HEK293 (cell line): ENCODE measurements at regions not wholly inside any gene's neighbourhood (a gene's known extent, or its start where the extent isn't known, plus 50 kb on each side); places are given as distances from the start of the nearest gene placed in this dataset.

Experiments used
- CTCF ChIA-PET: fragments of 350-600 bp; formaldehyde crosslinking; extraction: SDS; loops from one replicate; lab custom pipeline; 2021; ENCODE audit warnings: antibody characterized with exemption; lab: Yijun Ruan, JAX
- POLR2A ChIA-PET: fragments of 300-600 bp; formaldehyde crosslinking; extraction: SDS; loops from one replicate; lab custom pipeline; 2020; ENCODE audit warnings: antibody characterized with exemption, inconsistent platforms; lab: Yijun Ruan, JAX
- H3K27ac ChIP-seq: fragments of 200-500 bp; sonication (Bioruptor generic); 2 replicates; pipeline ENCODE4 v1.5.1; 2014; ENCODE audit warnings: low read depth, low read length, control low read depth, inconsistent platforms; ENCODE audit errors: extremely low read depth
- H3K36me3 ChIP-seq, 2 experiments: fragments of 200-500 bp in 1 of 2; sonication (Bioruptor generic) in 1 of 2; 1 replicate in 1 of 2; 2 replicates in 1 of 2; pipeline ENCODE4 v1.5.1; 2014 to 2017; ENCODE audit warnings: inconsistent platforms in 2 of 2, low read length in 2 of 2; ENCODE audit not compliant: control insufficient read depth in 2 of 2, insufficient read depth in 1 of 2
- H3K4me1 ChIP-seq: fragments of 200-500 bp; sonication (Bioruptor generic); 2 replicates; pipeline ENCODE4 v1.5.1; 2014; ENCODE audit warnings: mild to moderate bottlenecking, low read length, inconsistent platforms; ENCODE audit not compliant: control insufficient read depth, insufficient read depth
- H3K4me3 ChIP-seq: 2 replicates; pipeline ENCODE4 v1.5.1; 2011; ENCODE audit warnings: low read depth, mild to moderate bottlenecking, control low read depth, low read length, moderate library complexity
- H3K9me3 ChIP-seq: fragments of 200-500 bp; sonication (Bioruptor generic); 2 replicates; pipeline ENCODE4 v1.5.1; 2014; ENCODE audit warnings: low read depth, low read length, inconsistent platforms; ENCODE audit not compliant: control insufficient read depth, insufficient read depth
- PRDM10 ChIP-seq: fragments of 450-650 bp; formaldehyde crosslinking; IDR thresholded peaks from 2 replicates; pipeline ENCODE4 v1.5.1; 2016; ENCODE audit warnings: missing biosample characterization, missing genetic modification characterization
- TCF7L2 ChIP-seq: IDR thresholded peaks from 2 replicates; pipeline ENCODE4 v1.6.1; 2011; ENCODE audit warnings: low read depth, mild to moderate bottlenecking, inconsistent platforms, low read length, moderate library complexity, borderline replicate concordance
- WT1 ChIP-seq: fragments of 450-650 bp; formaldehyde crosslinking; IDR thresholded peaks from 2 replicates; pipeline ENCODE4 v1.5.1; 2016; ENCODE audit warnings: missing biosample characterization, missing genetic modification characterization
- ZNF138 ChIP-seq: fragments of 450-650 bp; formaldehyde crosslinking; IDR thresholded peaks from 2 replicates; pipeline ENCODE4 v1.5.1; 2016; ENCODE audit warnings: missing biosample characterization, missing genetic modification characterization, borderline replicate concordance
- ZNF169 ChIP-seq: fragments of 450-650 bp; formaldehyde crosslinking; IDR thresholded peaks from 2 replicates; pipeline ENCODE4 v1.5.1; 2016; ENCODE audit warnings: missing biosample characterization, missing genetic modification characterization
- ZNF266 ChIP-seq: fragments of 450-650 bp; formaldehyde crosslinking; IDR thresholded peaks from 2 replicates; pipeline ENCODE4 v1.5.1; 2016; ENCODE audit warnings: missing biosample characterization, missing genetic modification characterization, low read depth
- ZNF37A ChIP-seq: fragments of 450-650 bp; IDR thresholded peaks from 2 replicates; pipeline ENCODE4 v1.5.1; 2018; ENCODE audit warnings: missing biosample characterization, missing genetic modification characterization
- ZNF433 ChIP-seq: fragments of 450-650 bp; formaldehyde crosslinking; IDR thresholded peaks from 2 replicates; pipeline ENCODE4 v1.5.1; 2016; ENCODE audit warnings: missing biosample characterization, missing genetic modification characterization, low read depth
- ZNF449 ChIP-seq: fragments of 450-650 bp; formaldehyde crosslinking; IDR thresholded peaks from 2 replicates; pipeline ENCODE4 v1.5.1; 2017; ENCODE audit warnings: missing biosample characterization, mild to moderate bottlenecking, missing genetic modification characterization, moderate library complexity
- ZNF48 ChIP-seq: fragments of 450-650 bp; formaldehyde crosslinking; IDR thresholded peaks from 2 replicates; pipeline ENCODE4 v1.5.1; 2016; ENCODE audit warnings: missing biosample characterization, missing genetic modification characterization
- ZNF501 ChIP-seq: fragments of 450-650 bp; formaldehyde crosslinking; IDR thresholded peaks from 2 replicates; pipeline ENCODE4 v1.5.1; 2016; ENCODE audit warnings: missing biosample characterization, missing genetic modification characterization
- ZNF548 ChIP-seq: fragments of 450-650 bp; formaldehyde crosslinking; IDR thresholded peaks from 2 replicates; pipeline ENCODE4 v1.5.1; 2016; ENCODE audit warnings: missing biosample characterization, missing genetic modification characterization
- ZNF639 ChIP-seq: fragments of 450-650 bp; formaldehyde crosslinking; IDR thresholded peaks from 2 replicates; pipeline ENCODE4 v1.5.1; 2016; ENCODE audit warnings: missing biosample characterization, missing genetic modification characterization
- ZNF747 ChIP-seq: fragments of 450-650 bp; formaldehyde crosslinking; IDR thresholded peaks from 2 replicates; pipeline ENCODE4 v1.5.1; 2016; ENCODE audit warnings: missing biosample characterization, missing genetic modification characterization
- ZNF76 ChIP-seq: fragments of 450-650 bp; formaldehyde crosslinking; IDR thresholded peaks from 2 replicates; pipeline ENCODE4; 2016; ENCODE audit warnings: low read depth, missing biosample characterization, missing genetic modification characterization, borderline replicate concordance
- ZNF791 ChIP-seq: fragments of 450-650 bp; formaldehyde crosslinking; IDR thresholded peaks from 2 replicates; pipeline ENCODE4 v1.5.1; 2016; ENCODE audit warnings: missing biosample characterization, missing genetic modification characterization
- TF ChIP-seq, protein P1 (sequence below): fragments of 450-650 bp; formaldehyde crosslinking; IDR thresholded peaks from 2 replicates; pipeline ENCODE4 v1.5.1; 2016; ENCODE audit warnings: missing biosample characterization, missing genetic modification characterization
- TF ChIP-seq, protein P2 (sequence below): fragments of 450-650 bp; formaldehyde crosslinking; IDR thresholded peaks from 2 replicates; pipeline ENCODE4 v1.5.1; 2016; ENCODE audit warnings: missing biosample characterization, missing genetic modification characterization

- CTCF ChIA-PET, result interaction anchor here (0.7 to 1.0 kb wide), 2 partner anchors 15 to 170 kb away, joined by 3 read pairs; no protein-coding TSS in a partner anchor
- POLR2A ChIA-PET, result no interaction called here
- no peaks in the 10 kb centered on the region; the same call in 1 of the 2 replicates for H3K4me1 ChIP-seq
- TF ChIP-seq ZNF449 (tag by site-specific recombination) (no peak), ZNF433 (no peak), ZNF501 (tag by site-specific recombination) (no peak), ZNF548 (tag by site-specific recombination) (no peak), ZNF169 (tag by site-specific recombination) (no peak), ZNF791 (no peak), TCF7L2 (no peak), ZNF639 (tag by site-specific recombination) (no peak), ZNF48 (tag by site-specific recombination) (no peak), ZNF266 (tag by site-specific recombination) (no peak), ZNF138 (tag by site-specific recombination) (no peak), ZNF76 (no peak), WT1 (tag by site-specific recombination) (no peak), ZNF747 (tag by site-specific recombination) (no peak), ZNF37A (tag by site-specific recombination) (no peak)
- TF ChIP-seq, protein P1, sequence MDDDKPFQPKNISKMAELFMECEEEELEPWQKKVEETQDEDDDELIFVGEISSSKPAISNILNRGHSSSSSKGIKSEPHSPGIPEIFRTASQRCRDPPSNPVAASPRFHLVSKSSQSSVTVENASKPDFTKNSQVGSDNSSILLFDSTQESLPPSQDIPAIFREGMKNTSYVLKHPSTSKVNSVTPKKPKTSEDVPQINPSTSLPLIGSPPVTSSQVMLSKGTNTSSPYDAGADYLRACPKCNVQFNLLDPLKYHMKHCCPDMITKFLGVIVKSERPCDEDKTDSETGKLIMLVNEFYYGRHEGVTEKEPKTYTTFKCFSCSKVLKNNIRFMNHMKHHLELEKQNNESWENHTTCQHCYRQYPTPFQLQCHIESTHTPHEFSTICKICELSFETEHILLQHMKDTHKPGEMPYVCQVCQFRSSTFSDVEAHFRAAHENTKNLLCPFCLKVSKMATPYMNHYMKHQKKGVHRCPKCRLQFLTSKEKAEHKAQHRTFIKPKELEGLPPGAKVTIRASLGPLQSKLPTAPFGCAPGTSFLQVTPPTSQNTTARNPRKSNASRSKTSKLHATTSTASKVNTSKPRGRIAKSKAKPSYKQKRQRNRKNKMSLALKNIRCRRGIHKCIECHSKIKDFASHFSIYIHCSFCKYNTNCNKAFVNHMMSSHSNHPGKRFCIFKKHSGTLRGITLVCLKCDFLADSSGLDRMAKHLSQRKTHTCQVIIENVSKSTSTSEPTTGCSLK (tag by site-specific recombination), result no peak
- TF ChIP-seq, protein P2, sequence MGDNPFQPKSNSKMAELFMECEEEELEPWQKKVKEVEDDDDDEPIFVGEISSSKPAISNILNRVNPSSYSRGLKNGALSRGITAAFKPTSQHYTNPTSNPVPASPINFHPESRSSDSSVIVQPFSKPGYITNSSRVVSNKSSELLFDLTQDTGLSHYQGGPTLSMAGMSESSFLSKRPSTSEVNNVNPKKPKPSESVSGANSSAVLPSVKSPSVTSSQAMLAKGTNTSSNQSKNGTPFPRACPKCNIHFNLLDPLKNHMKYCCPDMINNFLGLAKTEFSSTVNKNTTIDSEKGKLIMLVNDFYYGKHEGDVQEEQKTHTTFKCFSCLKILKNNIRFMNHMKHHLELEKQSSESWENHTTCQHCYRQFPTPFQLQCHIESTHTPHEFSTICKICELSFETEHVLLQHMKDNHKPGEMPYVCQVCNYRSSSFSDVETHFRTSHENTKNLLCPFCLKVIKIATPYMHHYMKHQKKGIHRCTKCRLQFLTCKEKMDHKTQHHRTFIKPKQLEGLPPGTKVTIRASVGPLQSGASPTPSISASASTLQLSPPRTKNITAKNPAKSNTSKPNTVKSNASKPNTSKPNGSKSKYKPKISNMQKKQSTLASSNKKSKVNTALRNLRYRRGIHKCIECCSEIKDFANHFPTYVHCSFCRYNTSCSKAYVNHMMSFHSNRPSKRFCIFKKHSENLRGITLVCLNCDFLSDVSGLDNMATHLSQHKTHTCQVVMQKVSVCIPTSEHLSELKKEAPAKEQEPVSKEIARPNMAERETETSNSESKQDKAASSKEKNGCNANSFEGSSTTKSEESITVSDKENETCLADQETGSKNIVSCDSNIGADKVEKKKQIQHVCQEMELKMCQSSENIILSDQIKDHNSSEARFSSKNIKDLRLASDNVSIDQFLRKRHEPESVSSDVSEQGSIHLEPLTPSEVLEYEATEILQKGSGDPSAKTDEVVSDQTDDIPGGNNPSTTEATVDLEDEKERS (tag by site-specific recombination), result no peak
- H3K4me3 ChIP-seq, result no peak overlapping the region
- no peaks in the 10 kb centered on the region for H3K36me3 ChIP-seq
- no peak overlapping the region for H3K27ac ChIP-seq
- H3K9me3 ChIP-seq, result no peaks in the 10 kb centered on the region
These were observed 362.6 kb downstream of the SHQ1 start for GRCh38 chr3:72485641-72486040.

DNA sequence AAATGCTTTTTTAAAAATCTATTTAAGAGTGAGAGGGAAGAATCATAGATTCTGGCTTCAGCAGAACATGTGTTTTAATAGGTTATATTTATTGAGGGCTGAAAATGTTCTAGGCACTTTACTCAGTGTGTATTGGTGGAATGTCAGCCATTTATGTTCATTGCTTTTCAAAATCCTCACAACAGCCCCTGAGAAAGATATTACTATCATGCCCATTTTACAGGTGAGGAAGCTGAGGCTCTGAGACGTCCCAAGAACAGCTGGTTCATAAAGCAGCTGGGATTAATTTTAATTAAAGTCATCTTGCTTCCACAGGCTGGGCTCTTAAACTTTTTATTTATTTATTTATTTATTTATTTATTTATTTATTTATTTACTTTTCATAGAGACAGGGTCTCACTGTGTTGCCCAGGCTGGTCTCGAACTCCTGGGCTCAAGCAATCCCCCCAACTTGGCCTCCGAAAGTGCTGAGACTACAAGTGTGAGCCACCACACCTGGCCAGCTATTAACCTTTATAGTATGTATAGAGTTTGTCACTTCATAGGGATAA is 364.6 kb downstream of the SHQ1 start:
- ChIA-PET POLR2A (no interaction called here), CTCF (no interaction called here)
- no peak for TF ChIP-seq PRDM10 (tag by site-specific recombination)

More for the DNA sequence above, 364.6 kb downstream of the SHQ1 start:
- no peak overlapping the region for H3K4me3 ChIP-seq
- H3K27ac ChIP-seq, result no peak overlapping the region
- H3K4me1 ChIP-seq, result no peaks in the 10 kb centered on the region; the same call in 1 of the 2 replicates
- H3K36me3 ChIP-seq, result no peaks in the 10 kb centered on the region
- H3K9me3 ChIP-seq, result no peaks in the 10 kb centered on the region
